Glutamatergic neuron (in vitro differentiated cells): ENCODE measurements at regions not wholly inside any gene's neighbourhood (a gene's known extent, or its start where the extent isn't known, plus 50 kb on each side); places are given as distances from the start of the nearest gene placed in this dataset.
A peak's percentile ranks its signal among the peaks of the same experiment; 100 is the strongest.

Experiments used
- DNase-seq: peaks from one replicate; pipeline ENCODE4 v3.0.0; 2022
- H3K27ac Mint-ChIP-seq: one replicate; pipeline ENCODE4 v1.8.0; 2020; ENCODE audit warnings: mild to moderate bottlenecking, mixed read lengths, inconsistent platforms; ENCODE audit not compliant: unreplicated experiment
- H3K27me3 Mint-ChIP-seq: one replicate; pipeline ENCODE4 v1.8.0; 2020; ENCODE audit warnings: mild to moderate bottlenecking, moderate library complexity, mixed read lengths, inconsistent platforms; ENCODE audit not compliant: unreplicated experiment
- H3K36me3 Mint-ChIP-seq: one replicate; pipeline ENCODE4 v1.8.0; 2020; ENCODE audit warnings: mild to moderate bottlenecking, mixed read lengths, inconsistent platforms; ENCODE audit not compliant: unreplicated experiment
- H3K4me1 Mint-ChIP-seq: one replicate; pipeline ENCODE4 v1.8.0; 2020; ENCODE audit warnings: mild to moderate bottlenecking, low read depth, mixed read lengths, inconsistent platforms; ENCODE audit not compliant: unreplicated experiment
- H3K4me3 Mint-ChIP-seq: one replicate; pipeline ENCODE4 v1.8.0; 2020; ENCODE audit warnings: mild to moderate bottlenecking, mixed read lengths, inconsistent platforms; ENCODE audit not compliant: unreplicated experiment
- H3K9me3 Mint-ChIP-seq: one replicate; pipeline ENCODE4 v1.8.0; 2020; ENCODE audit warnings: mild to moderate bottlenecking, moderate library complexity, mixed read lengths, inconsistent platforms; ENCODE audit not compliant: unreplicated experiment
- CTCF ChIP-seq: fragments of 200-600 bp; sonication (generic); IDR thresholded peaks from one replicate; pipeline ENCODE4 v1.5.0; 2021; ENCODE audit not compliant: partially characterized antibody, unreplicated experiment

DNA sequence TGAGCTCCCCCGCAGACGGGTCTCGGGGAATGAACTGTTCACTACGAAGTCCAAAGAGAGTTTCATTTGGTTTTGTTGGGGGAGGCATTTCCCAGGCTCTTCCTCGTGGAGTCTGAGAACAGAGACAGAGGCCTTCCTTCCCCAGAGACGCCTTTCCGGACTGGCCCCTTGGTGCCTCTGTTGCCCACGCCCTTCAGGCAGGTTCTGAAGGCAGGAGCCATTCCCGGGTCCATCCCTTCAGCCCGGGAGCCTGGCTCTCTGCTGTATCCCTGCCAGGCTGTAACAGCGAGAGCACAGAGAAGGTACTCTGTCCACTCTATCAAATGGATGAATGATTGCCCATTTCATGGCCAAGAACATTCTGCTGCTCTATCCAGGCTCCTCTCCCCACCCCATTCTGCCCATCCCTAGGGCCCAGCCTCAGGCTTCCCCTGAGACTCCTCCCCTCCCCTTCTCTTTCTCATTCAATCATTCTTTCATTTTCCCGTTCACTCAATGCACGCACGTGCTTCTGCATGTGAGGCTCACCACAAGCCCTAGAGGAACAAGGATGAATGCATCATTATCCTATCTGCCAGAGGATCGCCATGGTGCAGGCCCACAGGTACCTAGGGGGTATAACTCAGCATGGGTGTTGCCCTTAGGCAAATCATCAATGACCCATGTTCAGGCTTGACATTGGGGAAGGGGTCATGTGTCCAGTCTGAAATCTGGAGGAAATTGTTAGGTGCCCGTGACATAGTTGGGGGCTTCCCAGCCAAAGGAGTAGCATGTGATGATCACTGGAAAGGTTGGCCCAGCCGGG is 298.6 kb downstream of the ZNF536 start:
- H3K4me3 Mint-ChIP-seq: no peak overlapping the region
- H3K36me3 Mint-ChIP-seq: no peaks in the 10 kb centered on the region
- DNase-seq: no peak
- H3K27ac Mint-ChIP-seq: no peak overlapping the region
- peaks cover 4% of the 10 kb centered on the region for H3K27me3 Mint-ChIP-seq
- H3K4me1 Mint-ChIP-seq: peaks cover 8% of the 10 kb centered on the region
- no peak for TF ChIP-seq CTCF
- H3K9me3 Mint-ChIP-seq: peaks cover 3% of the 10 kb centered on the region

DNA sequence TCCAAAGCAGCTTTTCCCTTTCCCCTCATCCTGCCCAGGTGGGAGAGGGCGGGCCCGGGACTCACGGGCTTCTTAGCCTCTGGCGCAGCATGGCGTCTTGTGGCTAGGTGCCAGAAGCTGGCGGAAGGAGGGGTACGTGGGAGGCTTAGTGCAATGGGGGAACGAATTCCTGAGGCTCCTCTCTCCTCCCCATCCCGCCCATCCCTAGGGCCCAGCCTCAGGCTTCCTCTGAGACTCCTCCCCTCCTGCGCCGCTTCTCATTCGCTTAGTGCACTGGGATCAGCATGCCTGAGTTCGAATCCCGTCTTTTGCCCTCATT is 297.8 kb downstream of the ZNF536 start:
- H3K4me1 Mint-ChIP-seq: peaks cover 8% of the 10 kb centered on the region
- no peak overlapping the region for H3K27ac Mint-ChIP-seq
- peaks cover 3% of the 10 kb centered on the region for H3K9me3 Mint-ChIP-seq
- no peaks in the 10 kb centered on the region for H3K36me3 Mint-ChIP-seq
- no peak for TF ChIP-seq CTCF
- peaks cover 4% of the 10 kb centered on the region for H3K27me3 Mint-ChIP-seq
- DNase-seq: no peak
- H3K4me3 Mint-ChIP-seq: no peak overlapping the region

GRCh38 chr19:30669329-30670010 is 297.3 kb downstream of the ZNF536 start:
- peaks cover 4% of the 10 kb centered on the region for H3K27me3 Mint-ChIP-seq

GRCh38 chr19:30668521-30669155 is 296.5 kb downstream of the ZNF536 start:
- Mint-ChIP-seq H3K4me3 (no peak overlapping the region), H3K4me1 (peaks cover 12% of the 10 kb centered on the region), H3K27ac (no peak overlapping the region), H3K27me3 (peaks cover 2% of the 10 kb centered on the region), H3K9me3 (peaks cover 1% of the 10 kb centered on the region), H3K36me3 (no peaks in the 10 kb centered on the region)
- TF ChIP-seq CTCF: no peak
- no peak for DNase-seq

More at GRCh38 chr19:30669329-30670010, 297.3 kb downstream of the ZNF536 start:
- peak; percentile 87 for TF ChIP-seq CTCF
- Mint-ChIP-seq H3K4me1 (peaks cover 9% of the 10 kb centered on the region), H3K36me3 (no peaks in the 10 kb centered on the region), H3K27ac (peak overlapping the region; percentile 35), H3K4me3 (no peak overlapping the region), H3K9me3 (peaks cover 1% of the 10 kb centered on the region)
- peak; percentile 92 for DNase-seq
